Brain microvascular endothelial cell (primary cell): ENCODE measurements at regions not wholly inside any gene's neighbourhood (a gene's known extent, or its start where the extent isn't known, plus 50 kb on each side); places are given as distances from the start of the nearest gene placed in this dataset.
"Not testable (repeated sequence)": the region's sequence is repeated elsewhere in the genome, so short reads cannot be mapped to it uniquely, and the experiment has no call there.

Experiments
- DNase-seq: peaks from one replicate; pipeline ENCODE4 v3.0.0-alpha.2; 2020
- H3K27ac ChIP-seq: fragments of 250-450 bp; sonication (Bioruptor Pico); 2 replicates; pipeline ENCODE4 v1.5.1; 2020; ENCODE audit warnings: mild to moderate bottlenecking, moderate library complexity
- H3K27me3 ChIP-seq: fragments of 250-450 bp; sonication (Bioruptor Pico); replicated peaks from 2 replicates; pipeline ENCODE4 v1.5.1; 2020; ENCODE audit warnings: mild to moderate bottlenecking
- H3K36me3 ChIP-seq: fragments of 250-450 bp; sonication (Bioruptor Pico); replicated peaks from 2 replicates; pipeline ENCODE4 v1.5.1; 2020; ENCODE audit warnings: mild to moderate bottlenecking
- H3K4me3 ChIP-seq: 2 replicates; pipeline ENCODE4 v1.5.1; 2011; ENCODE audit warnings: low read depth, mild to moderate bottlenecking, control low read depth, low read length, moderate library complexity
- in situ Hi-C: cut with HindIII; loops from 2 replicates; pipeline ENCODE4 v1.10.0; 2017; ENCODE audit warnings: low sequenced_read_pairs, low pct_ligation_motif_present
- TF ChIP-seq, protein P1 (sequence below): IDR thresholded peaks from 2 replicates; pipeline ENCODE4 v1.5.1; 2011; ENCODE audit warnings: low read depth, mild to moderate bottlenecking, moderate library complexity, low read length, control low read depth, inconsistent platforms; ENCODE audit errors: missing control alignments

DNA sequence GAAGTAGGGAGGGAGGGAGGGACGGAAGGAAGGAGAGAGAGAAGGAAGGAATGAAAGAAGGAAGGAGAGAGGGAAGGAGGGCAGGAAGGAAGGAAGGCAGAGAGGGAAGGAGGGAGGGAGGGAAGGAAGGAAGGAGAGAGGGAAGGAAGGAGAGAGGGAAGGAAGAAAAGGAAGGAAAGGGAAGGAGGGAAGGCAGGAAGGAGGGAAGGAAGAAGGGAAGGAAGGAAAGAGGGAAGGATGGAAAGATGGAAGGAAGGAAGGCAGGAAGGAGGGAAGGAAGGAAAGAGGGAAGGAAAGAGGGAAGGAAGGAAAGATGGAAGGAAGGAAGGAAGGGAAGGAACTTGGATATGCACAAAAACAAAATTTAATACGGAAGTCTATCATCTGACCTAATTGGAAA lies 844.5 kb upstream of the DEFB115 start:
- in situ Hi-C loops: no loop called here
- TF ChIP-seq, protein P1, sequence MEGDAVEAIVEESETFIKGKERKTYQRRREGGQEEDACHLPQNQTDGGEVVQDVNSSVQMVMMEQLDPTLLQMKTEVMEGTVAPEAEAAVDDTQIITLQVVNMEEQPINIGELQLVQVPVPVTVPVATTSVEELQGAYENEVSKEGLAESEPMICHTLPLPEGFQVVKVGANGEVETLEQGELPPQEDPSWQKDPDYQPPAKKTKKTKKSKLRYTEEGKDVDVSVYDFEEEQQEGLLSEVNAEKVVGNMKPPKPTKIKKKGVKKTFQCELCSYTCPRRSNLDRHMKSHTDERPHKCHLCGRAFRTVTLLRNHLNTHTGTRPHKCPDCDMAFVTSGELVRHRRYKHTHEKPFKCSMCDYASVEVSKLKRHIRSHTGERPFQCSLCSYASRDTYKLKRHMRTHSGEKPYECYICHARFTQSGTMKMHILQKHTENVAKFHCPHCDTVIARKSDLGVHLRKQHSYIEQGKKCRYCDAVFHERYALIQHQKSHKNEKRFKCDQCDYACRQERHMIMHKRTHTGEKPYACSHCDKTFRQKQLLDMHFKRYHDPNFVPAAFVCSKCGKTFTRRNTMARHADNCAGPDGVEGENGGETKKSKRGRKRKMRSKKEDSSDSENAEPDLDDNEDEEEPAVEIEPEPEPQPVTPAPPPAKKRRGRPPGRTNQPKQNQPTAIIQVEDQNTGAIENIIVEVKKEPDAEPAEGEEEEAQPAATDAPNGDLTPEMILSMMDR: no peak
- no peak overlapping the region for H3K27ac ChIP-seq
- H3K36me3 ChIP-seq: no peaks in the 10 kb centered on the region
- DNase-seq: no peak
- H3K27me3 ChIP-seq: no peaks in the 10 kb centered on the region
- no peak overlapping the region for H3K4me3 ChIP-seq

DNA sequence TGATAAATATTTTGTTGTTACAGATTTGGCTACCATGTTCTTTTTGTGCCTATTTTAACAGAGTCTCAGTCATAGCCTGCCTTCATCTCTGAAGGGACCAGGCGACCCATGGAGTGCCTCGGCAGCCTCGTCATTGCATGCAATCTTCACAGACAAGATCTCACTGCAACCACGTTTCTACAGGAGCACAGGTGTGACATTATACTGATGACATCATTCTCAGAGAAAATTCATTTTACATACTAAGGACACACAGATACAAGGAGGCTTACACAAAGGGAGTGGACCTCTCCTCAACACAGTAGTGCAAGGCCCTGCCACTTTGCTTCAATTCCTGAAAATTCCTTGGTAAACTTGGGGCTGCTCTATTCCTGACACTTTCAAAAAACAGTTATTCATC lies 840.1 kb upstream of the DEFB115 start:
- DNase-seq, in situ Hi-C loops, H3K27ac ChIP-seq, H3K36me3 ChIP-seq, H3K27me3 ChIP-seq, H3K4me3 ChIP-seq: not testable (repeated sequence)

DNA sequence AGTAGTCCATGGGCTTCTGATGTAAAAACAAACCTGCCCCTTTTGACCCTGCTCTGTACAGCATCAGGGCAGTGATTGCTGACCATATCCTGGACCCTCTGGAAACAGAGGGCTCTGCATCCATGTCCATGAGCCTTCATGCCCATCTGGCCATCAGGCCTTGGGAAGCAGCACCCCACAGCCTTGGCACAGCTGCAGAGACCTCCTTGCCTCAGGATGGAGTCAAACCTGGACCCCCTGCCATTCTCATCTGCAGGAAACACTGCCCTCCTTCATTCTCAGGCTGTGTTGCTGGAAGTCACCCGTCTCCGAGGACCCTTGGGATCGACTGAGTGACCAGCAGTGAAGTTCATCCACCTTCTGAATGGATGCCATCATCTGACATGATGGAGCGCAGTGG lies 839.1 kb upstream of the DEFB115 start:
- H3K27ac ChIP-seq, H3K27me3 ChIP-seq, in situ Hi-C loops, H3K4me3 ChIP-seq, H3K36me3 ChIP-seq, DNase-seq: not testable (repeated sequence)

DNA sequence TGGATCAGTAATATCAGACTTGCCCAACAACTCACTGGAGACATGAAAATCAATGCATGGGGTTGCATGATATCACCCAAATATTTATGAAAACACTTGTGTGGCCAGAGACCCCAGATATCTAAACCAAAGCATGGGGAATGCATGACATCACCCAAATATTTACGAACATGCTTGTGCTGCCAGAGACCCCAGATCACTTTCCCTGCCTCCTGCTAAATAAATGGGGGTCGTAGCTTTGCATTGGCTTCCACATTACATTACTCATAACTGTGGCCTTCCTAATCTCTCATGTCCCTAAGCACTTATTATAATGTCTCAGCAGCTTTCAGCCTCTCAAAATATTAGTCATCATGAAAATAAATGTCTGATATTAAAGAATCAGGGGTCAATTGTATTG lies 838.0 kb upstream of the DEFB115 start:
- no peak overlapping the region for H3K4me3 ChIP-seq
- H3K36me3 ChIP-seq: no peaks in the 10 kb centered on the region
- H3K27ac ChIP-seq: no peak overlapping the region
- no peaks in the 10 kb centered on the region for H3K27me3 ChIP-seq
- no peak for DNase-seq
- TF ChIP-seq, protein P1: no peak
- in situ Hi-C loops: no loop called here

DNA sequence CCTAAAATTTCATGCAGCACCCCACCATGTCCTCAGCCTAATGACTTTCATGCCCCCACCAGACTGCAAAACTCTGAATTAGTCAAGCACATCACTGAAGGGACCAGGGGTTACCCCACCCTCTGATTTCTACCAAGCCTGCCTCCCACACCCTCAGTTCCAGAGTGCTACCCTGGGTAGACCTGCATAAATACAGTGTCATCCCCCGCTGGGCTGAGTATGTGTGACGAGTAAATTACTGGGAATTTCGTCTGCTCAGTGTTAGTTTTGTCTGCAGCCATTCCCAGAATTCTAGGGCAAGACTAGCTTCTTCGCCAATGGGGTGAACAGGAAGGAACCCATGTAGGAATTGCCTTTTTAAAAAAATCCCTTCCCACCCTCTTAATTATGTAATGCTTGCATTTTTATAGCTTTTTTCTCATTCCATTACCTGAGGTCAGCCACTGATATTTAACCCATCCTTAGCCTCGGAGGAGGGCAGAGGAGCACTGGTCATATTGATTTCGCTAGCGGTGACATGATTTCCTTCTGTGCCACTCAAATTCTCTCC lies 837.5 kb upstream of the DEFB115 start:
- in situ Hi-C loops, H3K27ac ChIP-seq, DNase-seq, H3K4me3 ChIP-seq, H3K36me3 ChIP-seq, H3K27me3 ChIP-seq: not testable (repeated sequence)
